H1 (cell line): ENCODE measurements at regions not wholly inside any gene's neighbourhood (a gene's known extent, or its start where the extent isn't known, plus 50 kb on each side); places are given as distances from the start of the nearest gene placed in this dataset.

Experiments used
- CTCF ChIA-PET: fragments of 300-600 bp; sonication (Branson Sonifier 250); formaldehyde crosslinking; loops from one replicate; lab custom pipeline; 2021; ENCODE audit not compliant: partially characterized antibody; lab: Charles Lee
- POLR2A ChIA-PET: fragments of 300-600 bp; sonication (Branson Sonifier 250); formaldehyde crosslinking; loops from one replicate; lab custom pipeline; 2021; ENCODE audit warnings: inconsistent platforms; ENCODE audit not compliant: partially characterized antibody; lab: Charles Lee
- DNase-seq, 2 experiments: peaks; one replicate each; pipeline versions ENCODE4 v3.0.0 to v3.0.0-alpha.2; 2010 to 2022; ENCODE audit warnings: low spot score in 2 of 2, low read depth in 1 of 2, mixed read lengths in 1 of 2
- FAIRE-seq: peaks from 2 replicates; lab custom pipeline; 2011; peaks lifted over from hg19 to GRCh38; lab: Jason Lieb, UNC
- H2AFZ ChIP-seq: 2 replicates; pipeline ENCODE4 v1.8.1; 2012; ENCODE audit warnings: low read length, inconsistent platforms
- H2AK5ac ChIP-seq: 2 replicates; pipeline ENCODE4 v1.6.1; 2013; ENCODE audit warnings: low read depth, low read length
- H2BK120ac ChIP-seq: replicated peaks from 2 replicates; pipeline ENCODE3; 2013; ENCODE audit warnings: low read depth, low read length, inconsistent platforms
- H2BK12ac ChIP-seq: 2 replicates; pipeline ENCODE4 v1.6.1; 2013; ENCODE audit warnings: low read depth, low read length
- H2BK15ac ChIP-seq: 2 replicates; pipeline ENCODE4 v1.6.1; 2013; ENCODE audit warnings: low read length
- H2BK20ac ChIP-seq: 2 replicates; pipeline ENCODE4 v1.6.1; 2013; ENCODE audit warnings: low read length
- H2BK5ac ChIP-seq: 2 replicates; pipeline ENCODE4 v1.6.1; 2013; ENCODE audit warnings: low read depth, low read length
- H3K14ac ChIP-seq: 2 replicates; pipeline ENCODE4 v1.6.1; 2013; ENCODE audit warnings: inconsistent platforms; ENCODE audit not compliant: insufficient read length
- H3K18ac ChIP-seq: 2 replicates; pipeline ENCODE4 v1.6.1; 2013; ENCODE audit warnings: low read length; ENCODE audit errors: extremely low read depth
- H3K23ac ChIP-seq: 2 replicates; pipeline ENCODE4 v1.6.1; 2013; ENCODE audit warnings: inconsistent platforms; ENCODE audit not compliant: insufficient read length
- H3K23me2 ChIP-seq: 2 replicates; pipeline ENCODE4 v1.6.1; 2013; ENCODE audit warnings: low read depth, low read length
- H3K27ac ChIP-seq: 2 replicates; pipeline ENCODE4 v1.6.1; 2011; ENCODE audit warnings: low read depth, low read length, inconsistent platforms
- H3K27me3 ChIP-seq, 4 experiments: replicated peaks in 1 of 4; 1 replicate in 1 of 4; 2 replicates in 3 of 4; pipeline versions ENCODE4 v1.6.1 to v1.8.1; 2011 to 2013; ENCODE audit warnings: low read length in 3 of 4, mild to moderate bottlenecking in 3 of 4, inconsistent platforms in 2 of 4, mixed read lengths in 2 of 4, moderate library complexity in 1 of 4; ENCODE audit not compliant: control insufficient read depth in 3 of 4, insufficient read depth in 3 of 4; ENCODE audit errors: extremely low read depth in 1 of 4
- H3K36me3 ChIP-seq, 4 experiments: 2 replicates each; pipeline versions ENCODE4 v1.6.1 to v1.8.1; 2011 to 2013; ENCODE audit warnings: mild to moderate bottlenecking in 4 of 4, low read length in 3 of 4, moderate library complexity in 2 of 4, control low read depth in 1 of 4, inconsistent platforms in 1 of 4; ENCODE audit not compliant: insufficient read depth in 4 of 4, control insufficient read depth in 2 of 4
- H3K4ac ChIP-seq: replicated peaks from 2 replicates; pipeline ENCODE3; 2013; ENCODE audit warnings: low read length, low read depth, mixed read lengths, inconsistent platforms; ENCODE audit not compliant: insufficient read length
- H3K4me1 ChIP-seq, 4 experiments: replicated peaks in 1 of 4; 1 replicate in 1 of 4; 2 replicates in 3 of 4; pipeline versions ENCODE4 v1.6.1 to v1.8.1; 2011 to 2013; ENCODE audit warnings: low read length in 3 of 4, inconsistent platforms in 2 of 4, mixed read lengths in 1 of 4; ENCODE audit not compliant: insufficient read depth in 4 of 4, control insufficient read depth in 3 of 4
- H3K4me2 ChIP-seq, 2 experiments: 2 replicates each; pipeline versions ENCODE4 v1.6.1 to v1.8.1; 2011 to 2013; ENCODE audit warnings: low read depth in 2 of 2, low read length in 2 of 2, control low read depth in 1 of 2, inconsistent platforms in 1 of 2, mild to moderate bottlenecking in 1 of 2; ENCODE audit not compliant: insufficient read depth in 1 of 2
- H3K4me3 ChIP-seq, 4 experiments: fragments of 200-600, 300-600 bp in 1 of 4; sonication (generic), shearing (Covaris generic), sonication (Bioruptor Twin) in 1 of 4; 2 replicates each; pipeline versions ENCODE4 v1.5.1 to v1.8.1; 2011 to 2016; ENCODE audit warnings: low read length in 4 of 4, low read depth in 3 of 4, control low read depth in 2 of 4, inconsistent platforms in 2 of 4, mild to moderate bottlenecking in 2 of 4, mixed read lengths in 1 of 4, moderate library complexity in 1 of 4; ENCODE audit not compliant: insufficient read depth in 2 of 4; ENCODE audit errors: extremely low read depth in 1 of 4
- H3K56ac ChIP-seq: replicated peaks from 2 replicates; pipeline ENCODE3; 2013; ENCODE audit warnings: low read depth, mild to moderate bottlenecking, mixed read lengths, low read length, inconsistent platforms; ENCODE audit not compliant: insufficient read length
- H3K79me1 ChIP-seq: 2 replicates; pipeline ENCODE4 v1.6.1; 2013; ENCODE audit warnings: low read depth, low read length, control low read depth
- H3K79me2 ChIP-seq, 2 experiments: 2 replicates each; pipeline versions ENCODE4 v1.6.1 to v1.8.1; 2012 to 2013; ENCODE audit warnings: low read length in 2 of 2, mild to moderate bottlenecking in 2 of 2, inconsistent platforms in 1 of 2; ENCODE audit not compliant: insufficient read depth in 2 of 2, control insufficient read depth in 1 of 2
- H3K9ac ChIP-seq, 4 experiments: replicated peaks in 1 of 4; 1 replicate in 1 of 4; 2 replicates in 3 of 4; pipeline versions ENCODE4 v1.6.1 to v1.8.1; 2011 to 2013; ENCODE audit warnings: low read depth in 3 of 4, low read length in 3 of 4, control low read depth in 2 of 4, mild to moderate bottlenecking in 2 of 4, moderate library complexity in 2 of 4, inconsistent platforms in 1 of 4; ENCODE audit errors: extremely low read depth in 1 of 4
- H3K9me3 ChIP-seq, 2 experiments: 2 replicates each; pipeline versions ENCODE4 v1.6.1 to v1.8.1; 2012 to 2013; ENCODE audit warnings: mild to moderate bottlenecking in 2 of 2, moderate library complexity in 2 of 2, control low read depth in 1 of 2, inconsistent platforms in 1 of 2, low read depth in 1 of 2, low read length in 1 of 2, mixed read lengths in 1 of 2; ENCODE audit not compliant: insufficient read depth in 2 of 2
- H4K20me1 ChIP-seq, 2 experiments: replicated peaks in 1 of 2; 2 replicates each; pipeline versions ENCODE3 to v1.8.1; 2011 to 2013; ENCODE audit warnings: inconsistent platforms in 2 of 2, low read length in 2 of 2, mild to moderate bottlenecking in 1 of 2; ENCODE audit not compliant: insufficient read depth in 2 of 2, control insufficient read depth in 1 of 2
- H4K5ac ChIP-seq: 2 replicates; pipeline ENCODE4 v1.6.1; 2013; ENCODE audit warnings: low read length, low read depth, mixed read lengths, inconsistent platforms; ENCODE audit not compliant: insufficient read length
- H4K8ac ChIP-seq: 2 replicates; pipeline ENCODE4 v1.8.0; 2013; ENCODE audit warnings: mild to moderate bottlenecking, moderate library complexity, low read length, inconsistent platforms; ENCODE audit not compliant: insufficient read depth; ENCODE audit errors: extremely low read depth
- H4K91ac ChIP-seq: replicated peaks from 2 replicates; pipeline ENCODE3; 2013; ENCODE audit warnings: low read length, mixed read lengths, inconsistent platforms; ENCODE audit not compliant: insufficient read length
- ATF3 ChIP-seq: IDR thresholded peaks from 2 replicates; pipeline ENCODE4 v1.6.1; 2011; ENCODE audit warnings: low read depth, mild to moderate bottlenecking, low read length; ENCODE audit not compliant: insufficient read depth
- CEBPB ChIP-seq: IDR thresholded peaks from 2 replicates; pipeline ENCODE4 v1.6.1; 2012; ENCODE audit warnings: low read depth, low read length
- E2F6 ChIP-seq: IDR thresholded peaks from 2 replicates; pipeline ENCODE4 v1.6.1; 2012; ENCODE audit warnings: inconsistent platforms
- GTF2F1 ChIP-seq: IDR thresholded peaks from 2 replicates; pipeline ENCODE4 v1.6.1; 2012; ENCODE audit warnings: low read depth, low read length, improper control_type of control experiment, borderline replicate concordance
- HDAC6 ChIP-seq: IDR thresholded peaks from one replicate; pipeline ENCODE4 v1.7.1; 2012; ENCODE audit warnings: low read depth, mild to moderate bottlenecking, inconsistent platforms, low read length, moderate library complexity
- KDM5A ChIP-seq: fragments of 200-600 bp; IDR thresholded peaks from 2 replicates; pipeline ENCODE4 v1.7.1; 2012; ENCODE audit warnings: mild to moderate bottlenecking, low read length, inconsistent platforms, mixed read lengths
- POLR2A ChIP-seq, 2 experiments: IDR thresholded peaks; 1 replicate in 1 of 2; 2 replicates in 1 of 2; pipeline ENCODE4 v1.6.1; 2011; ENCODE audit warnings: low read depth in 2 of 2, low read length in 2 of 2, mild to moderate bottlenecking in 2 of 2; ENCODE audit errors: control extremely low read depth in 1 of 2
- SP1 ChIP-seq: IDR thresholded peaks from 2 replicates; pipeline ENCODE4 v1.6.1; 2011; ENCODE audit warnings: low read depth, low read length
- TCF12 ChIP-seq: IDR thresholded peaks from 2 replicates; pipeline ENCODE4 v1.6.1; 2011; ENCODE audit warnings: low read depth, mild to moderate bottlenecking, low read length
- ZNF274 ChIP-seq: IDR thresholded peaks from 2 replicates; pipeline ENCODE4 v1.7.0; 2012; ENCODE audit warnings: low read length, borderline replicate concordance; ENCODE audit errors: extremely low read depth
- WGBS, 2 experiments: shearing (Covaris generic) in 1 of 2; methylation state at CpG; one replicate each; pipeline versions ENCODE4 v1.1.6 to v1.1.7; 2013 to 2015; ENCODE audit warnings: low lambda C conversion rate in 2 of 2, mixed read lengths in 2 of 2, inconsistent platforms in 1 of 2, low coverage in 1 of 2, missing lambda C conversion rate in 1 of 2; ENCODE audit not compliant: insufficient replicate concordance in 2 of 2, insufficient coverage in 1 of 2, insufficient read length in 1 of 2; ENCODE audit errors: extremely low coverage in 1 of 2, missing lambda C conversion rate in 1 of 2; 5-methylcytosine and 5-hydroxymethylcytosine counted together

- FAIRE-seq (no peak), DNase-seq (no peak)
- 100% methylated on average over 1 of the region's 1 CpG; no CpG with 5 or more reads in 1 of the 2 experiments for WGBS, 2 experiments
- Histone ChIP-seq H3K27me3 (no peaks in the 10 kb centered on the region), H2AK5ac (no peak overlapping the region), H2BK5ac (no peak overlapping the region), H2BK15ac (no peak overlapping the region), H3K23me2 (no peaks in the 10 kb centered on the region), H3K18ac (no peak overlapping the region), H3K4me1 (no peaks in the 10 kb centered on the region), H4K91ac (no peak overlapping the region), H3K4ac (no peak overlapping the region), H3K23ac (no peak overlapping the region), H2BK20ac (no peak overlapping the region), H3K56ac (no peak overlapping the region), H2BK120ac (no peak overlapping the region), H3K9ac (no peak overlapping the region), H3K79me1 (no peaks in the 10 kb centered on the region), H3K9me3 (peaks cover 6% of the 10 kb centered on the region in 2 experiments; a peak in 1 of 4 replicates), H3K4me3 (no peak overlapping the region), H4K5ac (no peak overlapping the region), H3K27ac (no peak overlapping the region), H3K4me2 (no peak overlapping the region), H3K79me2 (no peaks in the 10 kb centered on the region), H3K14ac (no peak overlapping the region), H2BK12ac (no peak overlapping the region), H4K20me1 (no peaks in the 10 kb centered on the region), H3K36me3 (no peaks in the 10 kb centered on the region), H2AFZ (no peak overlapping the region), H4K8ac (no peak overlapping the region)
- CTCF ChIA-PET = interaction anchor here (1.1 kb wide), 1 partner anchor 19 kb away, joined by 3 read pairs; no protein-coding TSS in a partner anchor
- POLR2A ChIA-PET = no interaction called here
- TF ChIP-seq HDAC6 (no peak), ZNF274 (no peak), SP1 (no peak), CEBPB (no peak), GTF2F1 (no peak), KDM5A (no peak), ATF3 (no peak), E2F6 (no peak), POLR2A (IDR thresholded peaks at IDR 0.05; ENCODE audit: control extremely low read depth in 1 of 2, low read depth in 2 of 2, low read length in 2 of 2) (no peak), TCF12 (no peak)
Measured at GRCh38 chr2:147025646-147026585, 818.9 kb upstream of the ACVR2A start.
